ENCODE measurements at regions not wholly inside any gene's neighbourhood (a gene's known extent, or its start where the extent isn't known, plus 50 kb on each side); places are given as distances from the start of the nearest gene placed in this dataset.
A peak's percentile ranks its signal among the peaks of the same experiment; 100 is the strongest.

DNA sequence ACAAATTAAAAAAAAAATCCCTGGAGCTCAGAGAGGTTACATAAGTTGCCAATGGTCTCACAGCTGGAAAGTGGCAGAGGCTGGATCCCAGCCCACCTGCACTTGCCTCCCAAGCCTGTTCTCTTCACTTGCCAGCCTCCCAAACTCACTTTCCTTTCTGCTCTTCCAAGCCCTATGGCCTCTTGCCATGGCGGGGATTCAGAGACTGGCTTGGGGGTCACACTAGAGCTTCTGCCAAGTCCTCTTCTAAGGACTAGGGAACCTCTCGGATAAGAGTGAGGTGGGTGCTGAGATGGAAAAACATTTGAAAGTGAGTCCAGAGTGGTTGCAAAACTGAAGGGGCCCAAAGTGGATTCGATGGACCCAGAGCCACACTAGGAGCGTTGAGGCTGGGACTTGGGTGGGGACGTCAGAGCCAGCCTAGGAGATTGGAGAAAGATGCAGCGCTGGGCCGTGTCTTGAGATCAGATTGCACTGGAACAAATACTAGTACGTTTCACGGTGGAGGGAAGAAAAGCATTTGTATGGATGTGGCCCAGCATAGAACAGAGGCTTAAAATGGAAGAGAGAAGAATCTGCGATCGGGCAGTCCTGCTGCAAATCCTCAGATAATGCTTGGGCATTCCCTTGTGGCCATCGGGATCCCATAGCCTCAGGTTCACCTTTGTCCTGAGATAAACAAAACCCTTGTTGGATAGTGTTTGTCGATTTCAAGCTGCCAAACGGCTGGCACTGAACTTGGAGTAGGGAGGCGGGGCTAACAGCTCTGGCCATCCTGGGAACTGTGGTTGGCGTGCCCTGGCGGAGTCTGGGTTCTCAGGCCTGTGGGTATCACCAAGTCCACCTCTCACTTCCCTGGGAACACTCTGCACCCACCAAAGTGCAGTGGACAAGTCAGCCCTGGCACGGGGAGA is 84.8 kb downstream of the ING1 start:
- DNase-seq (ENCODE audit: low read depth), result no peak
- no peak overlapping the region for H3K4me3 ChIP-seq (ENCODE audit: low read depth, low read length)
- TF ChIP-seq, protein P1, sequence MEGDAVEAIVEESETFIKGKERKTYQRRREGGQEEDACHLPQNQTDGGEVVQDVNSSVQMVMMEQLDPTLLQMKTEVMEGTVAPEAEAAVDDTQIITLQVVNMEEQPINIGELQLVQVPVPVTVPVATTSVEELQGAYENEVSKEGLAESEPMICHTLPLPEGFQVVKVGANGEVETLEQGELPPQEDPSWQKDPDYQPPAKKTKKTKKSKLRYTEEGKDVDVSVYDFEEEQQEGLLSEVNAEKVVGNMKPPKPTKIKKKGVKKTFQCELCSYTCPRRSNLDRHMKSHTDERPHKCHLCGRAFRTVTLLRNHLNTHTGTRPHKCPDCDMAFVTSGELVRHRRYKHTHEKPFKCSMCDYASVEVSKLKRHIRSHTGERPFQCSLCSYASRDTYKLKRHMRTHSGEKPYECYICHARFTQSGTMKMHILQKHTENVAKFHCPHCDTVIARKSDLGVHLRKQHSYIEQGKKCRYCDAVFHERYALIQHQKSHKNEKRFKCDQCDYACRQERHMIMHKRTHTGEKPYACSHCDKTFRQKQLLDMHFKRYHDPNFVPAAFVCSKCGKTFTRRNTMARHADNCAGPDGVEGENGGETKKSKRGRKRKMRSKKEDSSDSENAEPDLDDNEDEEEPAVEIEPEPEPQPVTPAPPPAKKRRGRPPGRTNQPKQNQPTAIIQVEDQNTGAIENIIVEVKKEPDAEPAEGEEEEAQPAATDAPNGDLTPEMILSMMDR (IDR thresholded peaks at IDR 0.05; ENCODE audit: insufficient read depth, low read length), result no peak

GRCh38 chr13:110799246-110800236 is 86.0 kb downstream of the ING1 start:
- peak; percentile 96 for DNase-seq (ENCODE audit: low read depth)
- H3K4me3 ChIP-seq (ENCODE audit: low read depth, low read length), result peak overlapping the region; percentile 59
- TF ChIP-seq, protein P1 (IDR thresholded peaks at IDR 0.05; ENCODE audit: insufficient read depth, low read length), result no peak

GRCh38 chr13:110801044-110801443 is 87.5 kb downstream of the ING1 start:
- no peak for DNase-seq (ENCODE audit: low read depth)
- TF ChIP-seq, protein P1 (IDR thresholded peaks at IDR 0.05; ENCODE audit: insufficient read depth, low read length), result no peak
- no peak overlapping the region for H3K4me3 ChIP-seq (ENCODE audit: low read depth, low read length)

- DNase-seq (ENCODE audit: low read depth), result no peak
- no peak overlapping the region for H3K4me3 ChIP-seq (ENCODE audit: low read depth, low read length)
- TF ChIP-seq, protein P1 (IDR thresholded peaks at IDR 0.05; ENCODE audit: insufficient read depth, low read length), result no peak
Measured at GRCh38 chr13:110802260-110802659, 88.8 kb downstream of the ING1 start.

GRCh38 chr13:110806636-110807035 is 93.1 kb downstream of the ING1 start:
- no peak for DNase-seq (ENCODE audit: low read depth)
- TF ChIP-seq, protein P1 (IDR thresholded peaks at IDR 0.05; ENCODE audit: insufficient read depth, low read length), result no peak
- H3K4me3 ChIP-seq (ENCODE audit: low read depth, low read length), result no peak overlapping the region

DNA sequence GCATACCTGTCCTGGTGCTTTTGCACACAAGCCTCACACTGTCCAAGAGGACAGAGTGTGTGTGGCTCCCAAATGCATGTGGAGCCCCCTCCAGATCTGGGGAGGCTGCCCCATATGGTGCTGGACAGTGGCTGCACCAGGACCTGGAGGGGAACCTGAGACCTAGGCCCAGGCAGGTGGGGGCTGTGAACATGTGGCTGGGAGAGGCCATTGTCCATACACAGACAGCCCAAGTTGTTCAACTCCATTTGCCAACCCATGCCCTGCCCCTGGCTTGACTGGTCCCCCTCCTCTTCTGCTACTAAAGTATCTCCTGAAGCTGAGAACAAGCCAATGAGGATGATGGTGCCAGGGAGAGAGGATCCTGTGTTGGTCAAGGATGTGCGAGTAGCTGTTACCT is 94.0 kb downstream of the ING1 start:
- no peak overlapping the region for H3K4me3 ChIP-seq (ENCODE audit: low read depth, low read length)

More for the DNA sequence above, 94.0 kb downstream of the ING1 start:
- TF ChIP-seq, protein P1 (IDR thresholded peaks at IDR 0.05; ENCODE audit: insufficient read depth, low read length), result no peak
- no peak for DNase-seq (ENCODE audit: low read depth)
